Peyer's patch (tissue), 4 donors: ENCODE measurements at regions not wholly inside any gene's neighbourhood (a gene's known extent, or its start where the extent isn't known, plus 50 kb on each side); places are given as distances from the start of the nearest gene placed in this dataset.

ENCODE experiments used
- DNase-seq, 3 donors: peaks; one replicate each; pipeline ENCODE4 v3.0.0-alpha.2; 2017 to 2019
- H3K27ac ChIP-seq, 4 donors: fragments of 200-600 bp; sonication (generic); one replicate each; pipeline ENCODE4 v1.5.1; 2016 to 2019
- H3K27me3 ChIP-seq, 2 donors: fragments of 200-600 bp; sonication (generic); one replicate each; pipeline ENCODE4 v1.5.1; 2019
- H3K36me3 ChIP-seq, 3 donors: fragments of 200-600 bp; sonication (generic); one replicate each; pipeline ENCODE4 v1.5.1; 2016 to 2019
- H3K4me1 ChIP-seq, 4 donors: fragments of 200-600 bp; sonication (generic); one replicate each; pipeline ENCODE4 v1.5.1; 2016 to 2019
- H3K4me3 ChIP-seq, 4 donors: fragments of 200-600 bp; sonication (generic); 1 replicate in 3 of 4; 2 replicates in 1 of 4; pipeline ENCODE4 v1.5.1; 2016 to 2019; ENCODE audit warnings: mild to moderate bottlenecking in 1 of 4
- H3K9me3 ChIP-seq, 4 donors: fragments of 200-600 bp; sonication (generic); one replicate each; pipeline ENCODE4 v1.5.1; 2016 to 2019; ENCODE audit warnings: mild to moderate bottlenecking in 1 of 4
- CTCF ChIP-seq, 6 experiments: fragments of 450-650 bp in 4 of 6; fragments of 200-600 bp in 2 of 6; sonication (generic) in 1 of 6; IDR thresholded peaks; one replicate each; pipeline ENCODE4 v1.5.1; 2017 to 2019; ENCODE audit warnings: antibody characterized with exemption in 6 of 6, mild to moderate bottlenecking in 3 of 6, moderate library complexity in 1 of 6
- POLR2A ChIP-seq, 2 donors: fragments of 450-650 bp; IDR thresholded peaks; one replicate each; pipeline ENCODE4 v1.5.1; 2017; ENCODE audit warnings: antibody characterized with exemption in 2 of 2, mild to moderate bottlenecking in 2 of 2, moderate library complexity in 2 of 2

- H3K4me1 ChIP-seq: peaks cover 0 to 4% (median 0%) of the 10 kb centered on the region in 4 donors
- no peak overlapping the region for H3K4me3 ChIP-seq
- no peaks in the 10 kb centered on the region for H3K9me3 ChIP-seq
- no peak for DNase-seq
- TF ChIP-seq POLR2A (IDR thresholded peaks at IDR 0.05) (no peak), CTCF (IDR thresholded peaks at IDR 0.05) (no peak)
- H3K27ac ChIP-seq: no peak overlapping the region
- no peaks in the 10 kb centered on the region for H3K27me3 ChIP-seq
- H3K36me3 ChIP-seq: no peaks in the 10 kb centered on the region
Observed at GRCh38 chr1:184302346-184302745, 84.5 kb upstream of the C1orf21 start.

- H3K27me3 ChIP-seq: no peaks in the 10 kb centered on the region
- H3K27ac ChIP-seq: no peak overlapping the region
- H3K9me3 ChIP-seq: no peaks in the 10 kb centered on the region
- H3K4me3 ChIP-seq: no peak overlapping the region
- no peaks in the 10 kb centered on the region for H3K4me1 ChIP-seq
- no peak for DNase-seq
- TF ChIP-seq POLR2A (IDR thresholded peaks at IDR 0.05): no peak
- TF ChIP-seq CTCF (IDR thresholded peaks at IDR 0.05): peak in 1 of 6 experiments; percentile 31
- no peaks in the 10 kb centered on the region for H3K36me3 ChIP-seq
Observed at GRCh38 chr1:184310157-184310819, 76.5 kb upstream of the C1orf21 start.

GRCh38 chr1:184311580-184311979 lies 75.2 kb upstream of the C1orf21 start:
- H3K36me3 ChIP-seq: no peaks in the 10 kb centered on the region
- TF ChIP-seq CTCF (IDR thresholded peaks at IDR 0.05) (no peak), POLR2A (IDR thresholded peaks at IDR 0.05) (no peak)
- H3K27me3 ChIP-seq: no peaks in the 10 kb centered on the region
- H3K27ac ChIP-seq: no peak overlapping the region
- H3K9me3 ChIP-seq: no peaks in the 10 kb centered on the region
- DNase-seq: no peak
- H3K4me3 ChIP-seq: no peak overlapping the region
- H3K4me1 ChIP-seq: no peaks in the 10 kb centered on the region

GRCh38 chr1:184315254-184315653 lies 71.6 kb upstream of the C1orf21 start:
- Histone ChIP-seq H3K4me1 (no peaks in the 10 kb centered on the region), H3K9me3 (no peaks in the 10 kb centered on the region), H3K27me3 (no peaks in the 10 kb centered on the region), H3K36me3 (no peaks in the 10 kb centered on the region), H3K4me3 (no peak overlapping the region), H3K27ac (no peak overlapping the region)
- no peak for TF ChIP-seq CTCF (IDR thresholded peaks at IDR 0.05)
- DNase-seq: no peak

GRCh38 chr1:184319879-184320278 lies 67.0 kb upstream of the C1orf21 start:
- Histone ChIP-seq H3K27ac (no peak overlapping the region), H3K27me3 (no peaks in the 10 kb centered on the region), H3K4me3 (no peak overlapping the region), H3K36me3 (no peaks in the 10 kb centered on the region), H3K4me1 (no peaks in the 10 kb centered on the region), H3K9me3 (no peaks in the 10 kb centered on the region)
- TF ChIP-seq POLR2A (IDR thresholded peaks at IDR 0.05) (no peak), CTCF (IDR thresholded peaks at IDR 0.05) (no peak)
- DNase-seq: no peak

- H3K4me3 ChIP-seq: no peak overlapping the region
Observed at GRCh38 chr1:184322253-184322652, 64.6 kb upstream of the C1orf21 start.

More at GRCh38 chr1:184322253-184322652, 64.6 kb upstream of the C1orf21 start:
- Histone ChIP-seq H3K27ac (no peak overlapping the region), H3K9me3 (no peaks in the 10 kb centered on the region), H3K36me3 (no peaks in the 10 kb centered on the region), H3K27me3 (no peaks in the 10 kb centered on the region), H3K4me1 (no peaks in the 10 kb centered on the region)
- TF ChIP-seq POLR2A (IDR thresholded peaks at IDR 0.05) (no peak), CTCF (IDR thresholded peaks at IDR 0.05) (no peak)
- no peak for DNase-seq
